HCT116 (cell line): ENCODE measurements at regions not wholly inside any gene's neighbourhood (a gene's known extent, or its start where the extent isn't known, plus 50 kb on each side); places are given as distances from the start of the nearest gene placed in this dataset.

Experiments used
- JUND ChIP-seq: IDR thresholded peaks from 2 replicates; pipeline ENCODE4 v1.6.1; 2012
- SRF ChIP-seq: IDR thresholded peaks from 2 replicates; pipeline ENCODE4 v1.6.1; 2012; ENCODE audit warnings: low read depth
- TF ChIP-seq, protein P1 (sequence below), 3 experiments: fragments of 200-600 bp in 1 of 3; sonication (generic) in 1 of 3; IDR thresholded peaks in 2 of 3; conservative IDR thresholded peaks in 1 of 3; 2 replicates each; pipeline ENCODE4 v1.5.1; 2012 to 2017; ENCODE audit warnings: low read depth in 2 of 3, low read length in 2 of 3, antibody characterized with exemption in 1 of 3, borderline replicate concordance in 1 of 3, control low read depth in 1 of 3, mild to moderate bottlenecking in 1 of 3, mixed read lengths in 1 of 3, mixed run types in 1 of 3, moderate library complexity in 1 of 3; ENCODE audit not compliant: insufficient read depth in 1 of 3

DNA sequence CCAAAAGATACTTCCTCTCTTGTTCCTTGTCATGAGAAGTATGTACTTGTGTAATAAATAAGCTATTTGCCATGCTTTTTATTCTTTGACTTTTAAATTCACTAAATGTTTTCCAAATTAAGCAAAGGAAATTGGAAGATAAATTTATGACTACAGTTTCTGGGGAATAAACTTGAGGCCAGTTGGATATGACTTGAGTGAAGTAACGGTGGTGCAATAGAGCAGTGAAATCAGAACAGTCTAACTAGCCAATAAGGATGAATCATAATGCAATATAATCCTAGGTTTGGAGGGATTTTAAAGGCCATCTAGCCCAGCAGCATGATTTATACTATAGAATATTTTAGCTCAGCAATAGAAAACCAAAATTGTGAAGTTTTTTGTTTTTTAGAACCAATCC, 183.8 kb upstream of the TCF21 start:
- TF ChIP-seq, protein P1, sequence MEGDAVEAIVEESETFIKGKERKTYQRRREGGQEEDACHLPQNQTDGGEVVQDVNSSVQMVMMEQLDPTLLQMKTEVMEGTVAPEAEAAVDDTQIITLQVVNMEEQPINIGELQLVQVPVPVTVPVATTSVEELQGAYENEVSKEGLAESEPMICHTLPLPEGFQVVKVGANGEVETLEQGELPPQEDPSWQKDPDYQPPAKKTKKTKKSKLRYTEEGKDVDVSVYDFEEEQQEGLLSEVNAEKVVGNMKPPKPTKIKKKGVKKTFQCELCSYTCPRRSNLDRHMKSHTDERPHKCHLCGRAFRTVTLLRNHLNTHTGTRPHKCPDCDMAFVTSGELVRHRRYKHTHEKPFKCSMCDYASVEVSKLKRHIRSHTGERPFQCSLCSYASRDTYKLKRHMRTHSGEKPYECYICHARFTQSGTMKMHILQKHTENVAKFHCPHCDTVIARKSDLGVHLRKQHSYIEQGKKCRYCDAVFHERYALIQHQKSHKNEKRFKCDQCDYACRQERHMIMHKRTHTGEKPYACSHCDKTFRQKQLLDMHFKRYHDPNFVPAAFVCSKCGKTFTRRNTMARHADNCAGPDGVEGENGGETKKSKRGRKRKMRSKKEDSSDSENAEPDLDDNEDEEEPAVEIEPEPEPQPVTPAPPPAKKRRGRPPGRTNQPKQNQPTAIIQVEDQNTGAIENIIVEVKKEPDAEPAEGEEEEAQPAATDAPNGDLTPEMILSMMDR (IDR thresholded peaks at IDR 0.05 in 2 of 3, conservative IDR thresholded peaks at IDR 0.05 in 1 of 3; ENCODE audit: borderline replicate concordance in 1 of 3, insufficient read depth in 1 of 3, low read depth in 2 of 3, low read length in 2 of 3): no peak
- TF ChIP-seq SRF (no peak), JUND (no peak)
